ENCODE measurements at regions not wholly inside any gene's neighbourhood (a gene's known extent, or its start where the extent isn't known, plus 50 kb on each side); places are given as distances from the start of the nearest gene placed in this dataset.

GRCh38 chr10:10497245-10497644 lies 520.4 kb upstream of the CELF2 start:
- TF ChIP-seq ZNF274 (IDR thresholded peaks at IDR 0.05; ENCODE audit: low read depth, low read length) = no peak
- H3K4me3 ChIP-seq (ENCODE audit: low read length) = no peak overlapping the region

- TF ChIP-seq ZNF274 (IDR thresholded peaks at IDR 0.05; ENCODE audit: low read depth, low read length) = no peak
- H3K4me3 ChIP-seq (ENCODE audit: low read length) = no peak overlapping the region
These were observed 518.9 kb upstream of the CELF2 start for GRCh38 chr10:10498781-10499180.

DNA sequence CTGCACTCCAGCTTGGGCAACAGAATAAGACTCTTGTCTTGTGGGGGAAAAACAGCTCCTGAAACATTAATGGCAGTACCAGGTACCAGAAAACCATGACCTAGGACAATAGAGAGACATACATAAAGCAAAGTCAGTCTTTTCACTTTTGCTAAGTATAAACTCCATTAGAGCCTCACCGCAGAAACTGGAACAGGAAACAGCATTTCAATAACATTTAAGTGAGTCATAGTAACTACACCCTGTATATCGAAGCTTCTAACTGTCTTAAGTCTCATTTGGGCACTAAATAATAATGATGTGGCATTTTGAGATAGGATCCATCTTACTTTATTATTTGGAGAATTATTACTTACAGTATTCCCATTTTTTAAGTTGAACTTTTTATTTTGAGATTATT lies 517.8 kb upstream of the CELF2 start:
- H3K4me3 ChIP-seq (ENCODE audit: low read length) = no peak overlapping the region
- TF ChIP-seq ZNF274 (IDR thresholded peaks at IDR 0.05; ENCODE audit: low read depth, low read length) = no peak

- H3K4me3 ChIP-seq (ENCODE audit: low read length) = no peak overlapping the region
- no peak for TF ChIP-seq ZNF274 (IDR thresholded peaks at IDR 0.05; ENCODE audit: low read depth, low read length)
These were observed 516.7 kb upstream of the CELF2 start for GRCh38 chr10:10500937-10501336.

- no peak overlapping the region for H3K4me3 ChIP-seq (ENCODE audit: low read length)
- no peak for TF ChIP-seq ZNF274 (IDR thresholded peaks at IDR 0.05; ENCODE audit: low read depth, low read length)
These were observed 513.9 kb upstream of the CELF2 start for GRCh38 chr10:10503772-10504171.

DNA sequence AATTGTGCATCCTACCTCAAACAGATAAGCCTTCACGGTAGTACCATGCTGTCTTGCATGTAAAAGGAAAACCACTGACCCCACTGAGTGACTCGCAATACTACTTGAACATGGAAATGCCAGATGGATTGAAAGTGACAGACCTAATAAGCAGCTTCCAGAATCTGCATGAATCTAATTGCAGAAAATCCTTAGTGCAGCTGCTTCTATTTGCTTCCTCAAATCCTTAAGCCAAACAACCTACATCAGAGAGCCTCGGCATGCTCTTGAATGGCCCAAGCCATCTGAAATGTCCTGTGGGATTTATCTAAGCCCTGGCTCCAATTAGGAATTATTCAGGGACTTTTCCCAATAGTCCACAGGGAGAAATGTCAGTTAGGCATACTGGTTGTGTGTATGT lies 509.5 kb upstream of the CELF2 start:
- TF ChIP-seq ZNF274 (IDR thresholded peaks at IDR 0.05; ENCODE audit: low read depth, low read length) = no peak

GRCh38 chr10:10510179-10510578 lies 507.5 kb upstream of the CELF2 start:
- no peak for TF ChIP-seq ZNF274 (IDR thresholded peaks at IDR 0.05; ENCODE audit: low read depth, low read length)
- no peak overlapping the region for H3K4me3 ChIP-seq (ENCODE audit: low read length)

More for the DNA sequence above, 509.5 kb upstream of the CELF2 start:
- H3K4me3 ChIP-seq (ENCODE audit: low read length) = no peak overlapping the region

DNA sequence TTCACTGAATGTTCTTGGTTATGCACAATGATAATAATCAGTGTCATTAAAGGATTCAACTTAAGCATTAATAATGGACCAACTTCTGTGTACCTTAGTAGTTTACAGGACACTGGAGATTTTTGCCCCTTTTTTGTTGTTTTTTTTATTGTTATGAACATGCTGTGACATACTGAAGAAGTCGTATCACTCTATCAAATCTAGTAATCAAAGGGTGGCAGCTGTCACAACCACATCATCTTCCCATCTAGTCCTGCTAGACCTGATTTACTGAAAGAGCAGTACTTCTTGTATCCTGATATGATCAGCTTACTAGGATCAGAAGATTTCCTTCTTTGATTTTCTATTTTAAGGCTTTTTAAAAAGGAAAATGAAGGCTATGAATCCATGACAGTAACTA lies 504.6 kb upstream of the CELF2 start:
- no peak for TF ChIP-seq ZNF274 (IDR thresholded peaks at IDR 0.05; ENCODE audit: low read depth, low read length)
- H3K4me3 ChIP-seq (ENCODE audit: low read length) = no peak overlapping the region

DNA sequence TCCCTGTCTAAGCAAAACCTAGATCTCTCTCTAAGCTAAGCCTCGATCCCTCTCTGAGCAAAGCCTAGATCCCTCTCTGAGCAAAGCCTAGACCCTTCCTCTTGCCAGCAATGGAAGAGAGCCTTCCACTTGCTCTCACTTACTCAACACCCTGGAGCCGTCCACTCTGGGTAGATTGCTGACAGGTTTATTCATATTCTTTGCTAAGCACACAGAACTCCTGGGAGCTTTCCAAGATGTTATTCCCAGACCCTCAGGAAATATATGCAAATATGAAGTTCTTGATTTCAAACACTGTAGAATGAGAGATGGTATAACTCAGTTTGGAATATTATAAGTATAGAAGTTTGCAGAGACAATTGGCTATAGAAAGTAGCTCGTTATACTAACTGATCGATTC lies 503.8 kb upstream of the CELF2 start:
- TF ChIP-seq ZNF274 (IDR thresholded peaks at IDR 0.05; ENCODE audit: low read depth, low read length) = no peak
- H3K4me3 ChIP-seq (ENCODE audit: low read length) = no peak overlapping the region

DNA sequence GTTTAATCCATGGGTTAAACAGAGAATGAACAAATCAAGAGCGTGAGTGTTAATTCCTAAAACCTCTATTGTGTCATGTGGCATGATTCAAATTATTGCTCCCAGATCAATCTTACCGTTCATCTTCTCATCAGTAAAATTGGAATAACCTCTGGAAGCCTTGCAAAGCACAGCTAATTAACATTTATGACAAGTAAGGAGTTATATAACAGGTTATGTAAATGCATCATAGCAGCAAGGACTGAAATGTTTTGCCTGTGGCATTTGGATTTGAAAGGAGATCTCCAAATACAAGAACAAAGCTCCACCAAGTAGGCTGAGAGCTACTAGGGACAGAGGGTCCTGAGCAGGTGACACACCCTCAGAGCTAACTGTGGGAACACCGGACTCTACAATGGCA lies 502.9 kb upstream of the CELF2 start:
- H3K4me3 ChIP-seq (ENCODE audit: low read length) = no peak overlapping the region
- no peak for TF ChIP-seq ZNF274 (IDR thresholded peaks at IDR 0.05; ENCODE audit: low read depth, low read length)

DNA sequence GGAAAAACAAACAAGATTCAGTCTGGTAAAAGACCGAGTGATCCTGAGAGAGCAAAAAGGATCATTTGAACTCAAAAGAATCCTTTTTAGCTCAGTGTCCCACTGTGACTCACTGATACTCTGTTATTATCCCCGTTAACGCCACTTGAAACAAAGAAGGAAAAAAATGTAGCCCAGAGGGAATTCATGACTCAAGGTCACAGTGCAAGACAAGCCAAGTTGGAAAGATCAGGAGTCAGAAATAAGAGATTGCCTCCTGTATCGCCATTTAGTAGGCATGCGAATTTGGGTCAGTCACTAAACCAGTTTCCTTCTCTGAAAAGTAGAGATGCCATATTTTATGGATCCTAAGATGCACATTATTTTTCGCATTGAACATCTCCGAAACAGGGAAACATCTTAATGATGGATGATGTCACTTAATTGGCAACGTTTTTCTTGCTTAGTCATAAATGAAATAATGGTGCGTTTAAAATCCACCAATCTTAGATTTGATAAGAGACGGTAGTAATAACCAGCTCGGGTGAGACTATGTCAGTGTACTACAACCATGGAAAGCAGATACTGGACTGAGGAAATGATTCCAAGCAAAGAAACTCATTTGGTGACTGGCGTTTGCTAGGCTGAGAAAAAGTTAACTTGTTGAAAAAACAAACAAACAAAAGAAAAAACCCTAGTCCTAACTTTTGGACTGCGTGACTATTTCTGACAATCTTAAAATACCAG lies 502.0 kb upstream of the CELF2 start:
- TF ChIP-seq ZNF274 (IDR thresholded peaks at IDR 0.05; ENCODE audit: low read depth, low read length) = no peak
- H3K4me3 ChIP-seq (ENCODE audit: low read length) = no peak overlapping the region

GRCh38 chr10:10516346-10517130 lies 501.1 kb upstream of the CELF2 start:
- TF ChIP-seq ZNF274 (IDR thresholded peaks at IDR 0.05; ENCODE audit: low read depth, low read length) = no peak
- no peak overlapping the region for H3K4me3 ChIP-seq (ENCODE audit: low read length)

- H3K4me3 ChIP-seq (ENCODE audit: low read length) = no peak overlapping the region
- no peak for TF ChIP-seq ZNF274 (IDR thresholded peaks at IDR 0.05; ENCODE audit: low read depth, low read length)
These were observed 499.8 kb upstream of the CELF2 start for GRCh38 chr10:10517866-10518265.

GRCh38 chr10:10519674-10520073 lies 498.0 kb upstream of the CELF2 start:
- TF ChIP-seq ZNF274 (IDR thresholded peaks at IDR 0.05; ENCODE audit: low read depth, low read length) = no peak

More at GRCh38 chr10:10519674-10520073, 498.0 kb upstream of the CELF2 start:
- no peak overlapping the region for H3K4me3 ChIP-seq (ENCODE audit: low read length)

Measured in GM08714 (cell line).